Neural progenitor cell (in vitro differentiated cells): ENCODE measurements at regions not wholly inside any gene's neighbourhood (a gene's known extent, or its start where the extent isn't known, plus 50 kb on each side); places are given as distances from the start of the nearest gene placed in this dataset.

Source experiments
- EZH2 ChIP-seq: fragments of 200-600 bp; sonication (generic); IDR thresholded peaks from 2 replicates; pipeline ENCODE4 v1.6.1; 2017; ENCODE audit warnings: antibody characterized with exemption, mild to moderate bottlenecking, moderate library complexity
- EZH2phosphoT487 ChIP-seq: fragments of 200-600 bp; sonication (generic); IDR thresholded peaks from 2 replicates; pipeline ENCODE4 v1.6.1; 2017; ENCODE audit warnings: antibody characterized with exemption
- TF ChIP-seq, protein P1 (sequence below): fragments of 200-600 bp; sonication (generic); IDR thresholded peaks from 2 replicates; pipeline ENCODE4 v1.5.1; 2017; ENCODE audit warnings: antibody characterized with exemption, mild to moderate bottlenecking

DNA sequence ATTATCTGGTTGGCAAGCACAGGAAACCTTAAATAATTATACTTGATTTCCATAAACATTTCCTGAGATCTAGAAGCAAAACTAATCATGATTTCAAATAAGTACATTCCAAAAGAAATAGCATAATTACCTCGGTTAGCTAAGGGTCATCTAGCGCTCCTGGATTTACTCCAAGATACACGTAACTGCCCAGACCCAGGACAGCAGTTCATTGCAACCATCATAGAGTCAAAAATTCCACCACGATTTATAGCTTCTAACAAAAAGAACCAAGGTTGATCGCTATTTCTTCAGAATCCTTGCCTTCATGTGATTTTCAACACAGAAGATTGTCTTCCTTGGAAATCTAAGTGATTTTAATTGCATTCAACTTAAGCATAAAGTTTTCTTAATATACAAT, 1235.5 kb upstream of the TENM3 start:
- TF ChIP-seq EZH2phosphoT487: no peak
- TF ChIP-seq, protein P1, sequence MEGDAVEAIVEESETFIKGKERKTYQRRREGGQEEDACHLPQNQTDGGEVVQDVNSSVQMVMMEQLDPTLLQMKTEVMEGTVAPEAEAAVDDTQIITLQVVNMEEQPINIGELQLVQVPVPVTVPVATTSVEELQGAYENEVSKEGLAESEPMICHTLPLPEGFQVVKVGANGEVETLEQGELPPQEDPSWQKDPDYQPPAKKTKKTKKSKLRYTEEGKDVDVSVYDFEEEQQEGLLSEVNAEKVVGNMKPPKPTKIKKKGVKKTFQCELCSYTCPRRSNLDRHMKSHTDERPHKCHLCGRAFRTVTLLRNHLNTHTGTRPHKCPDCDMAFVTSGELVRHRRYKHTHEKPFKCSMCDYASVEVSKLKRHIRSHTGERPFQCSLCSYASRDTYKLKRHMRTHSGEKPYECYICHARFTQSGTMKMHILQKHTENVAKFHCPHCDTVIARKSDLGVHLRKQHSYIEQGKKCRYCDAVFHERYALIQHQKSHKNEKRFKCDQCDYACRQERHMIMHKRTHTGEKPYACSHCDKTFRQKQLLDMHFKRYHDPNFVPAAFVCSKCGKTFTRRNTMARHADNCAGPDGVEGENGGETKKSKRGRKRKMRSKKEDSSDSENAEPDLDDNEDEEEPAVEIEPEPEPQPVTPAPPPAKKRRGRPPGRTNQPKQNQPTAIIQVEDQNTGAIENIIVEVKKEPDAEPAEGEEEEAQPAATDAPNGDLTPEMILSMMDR: no peak
- no peak for TF ChIP-seq EZH2
